Endothelial cell of umbilical vein (primary cell): ENCODE measurements at regions not wholly inside any gene's neighbourhood (a gene's known extent, or its start where the extent isn't known, plus 50 kb on each side); places are given as distances from the start of the nearest gene placed in this dataset.

Experiments used
- BruUV-seq: library from RNA; stranded (reverse); fragments of 400-500 nt; replicated peaks from 2 replicates; lab custom pipeline; 2021; lab: Mats Ljungman, UMichigan
- CTCF ChIA-PET: fragments of 300-600, 350-600 bp; sonication (Branson Sonifier 250); formaldehyde crosslinking; loops from one replicate; lab custom pipeline; 2021; ENCODE audit warnings: antibody characterized with exemption, inconsistent platforms; lab: Charles Lee
- POLR2A ChIA-PET: fragments of 300-600, 350-600 bp; sonication (Branson Sonifier 250); formaldehyde crosslinking; loops from one replicate; lab custom pipeline; 2021; ENCODE audit warnings: antibody characterized with exemption, inconsistent platforms; lab: Charles Lee
- DNase-seq: peaks from one replicate; pipeline ENCODE4 v3.0.0-alpha.2; 2011; ENCODE audit warnings: low read depth, low spot score
- FAIRE-seq: peaks from 2 replicates; lab custom pipeline; 2011; peaks lifted over from hg19 to GRCh38; lab: Jason Lieb, UNC
- H2AFZ ChIP-seq: 2 replicates; pipeline ENCODE4 v1.6.0; 2012; ENCODE audit warnings: low read depth, low read length, control low read depth, inconsistent platforms
- H3K27ac ChIP-seq: 2 replicates; pipeline ENCODE4 v1.5.1; 2011; ENCODE audit warnings: low read depth, mild to moderate bottlenecking, control low read depth, low read length, moderate library complexity; ENCODE audit not compliant: insufficient read depth
- H3K27me3 ChIP-seq, 2 experiments: 2 replicates each; pipeline versions ENCODE4 v1.6.0 to v1.6.1; 2011; ENCODE audit warnings: low read length in 2 of 2, mixed read lengths in 1 of 2; ENCODE audit not compliant: control insufficient read depth in 2 of 2, insufficient read depth in 2 of 2
- H3K36me3 ChIP-seq, 2 experiments: 2 replicates in 1 of 2; 3 replicates in 1 of 2; pipeline ENCODE4 v1.5.1; 2011; ENCODE audit warnings: low read length in 2 of 2, mild to moderate bottlenecking in 1 of 2, moderate library complexity in 1 of 2; ENCODE audit not compliant: control insufficient read depth in 2 of 2, insufficient read depth in 2 of 2; ENCODE audit errors: extremely low read depth in 1 of 2
- H3K4me1 ChIP-seq: 3 replicates; pipeline ENCODE4 v1.5.1; 2011; ENCODE audit warnings: mild to moderate bottlenecking, low read length; ENCODE audit not compliant: control insufficient read depth, insufficient read depth; ENCODE audit errors: extremely low read depth
- H3K4me2 ChIP-seq: 2 replicates; pipeline ENCODE4 v1.6.1; 2011; ENCODE audit warnings: low read length, control low read depth, mixed read lengths; ENCODE audit not compliant: insufficient read depth
- H3K4me3 ChIP-seq, 3 experiments: fragments of 200-600 bp in 1 of 3; sonication (generic), shearing (Covaris generic) in 1 of 3; replicated peaks in 1 of 3; 2 replicates each; pipeline ENCODE4 v1.5.1; 2011 to 2016; ENCODE audit warnings: control low read depth in 3 of 3, low read length in 3 of 3, mild to moderate bottlenecking in 2 of 3, inconsistent platforms in 1 of 3, low read depth in 1 of 3, moderate library complexity in 1 of 3; ENCODE audit not compliant: insufficient read depth in 1 of 3
- H3K79me2 ChIP-seq: 2 replicates; pipeline ENCODE4 v1.6.0; 2012; ENCODE audit warnings: low read length, inconsistent platforms; ENCODE audit not compliant: control insufficient read depth, insufficient read depth
- H3K9ac ChIP-seq: replicated peaks from 2 replicates; pipeline ENCODE3; 2011; ENCODE audit warnings: low read length, control low read depth; ENCODE audit not compliant: insufficient read depth; ENCODE audit errors: extremely low read depth
- H3K9me1 ChIP-seq: replicated peaks from 3 replicates; pipeline ENCODE4 v1.6.0; 2011; ENCODE audit warnings: mild to moderate bottlenecking, low read length; ENCODE audit not compliant: control insufficient read depth, insufficient read depth; ENCODE audit errors: extremely low read depth
- H3K9me3 ChIP-seq: replicated peaks from 2 replicates; pipeline ENCODE4 v1.5.1; 2012; ENCODE audit warnings: low read length, inconsistent platforms; ENCODE audit not compliant: control insufficient read depth, insufficient read depth
- H4K20me1 ChIP-seq: replicated peaks from 2 replicates; pipeline ENCODE3; 2011; ENCODE audit warnings: mild to moderate bottlenecking, low read length; ENCODE audit not compliant: control insufficient read depth, insufficient read depth; ENCODE audit errors: extremely low read depth
- CTCF ChIP-seq, 2 donors: IDR thresholded peaks; 1 replicate in 1 of 2; 2 replicates in 1 of 2; pipeline ENCODE4 v1.5.1; 2011; ENCODE audit warnings: low read length in 2 of 2, mild to moderate bottlenecking in 2 of 2, moderate library complexity in 2 of 2, control low read depth in 1 of 2, inconsistent platforms in 1 of 2, low read depth in 1 of 2; ENCODE audit not compliant: insufficient read depth in 1 of 2; ENCODE audit errors: extremely low read depth in 1 of 2
- EZH2 ChIP-seq: IDR thresholded peaks from 2 replicates; pipeline ENCODE4 v1.6.1; 2012; ENCODE audit warnings: borderline replicate concordance, low read depth, mild to moderate bottlenecking, moderate library complexity, low read length, inconsistent platforms; ENCODE audit not compliant: severe bottlenecking
- FOS ChIP-seq: IDR thresholded peaks from 2 replicates; pipeline ENCODE4 v1.6.1; 2011; ENCODE audit warnings: mild to moderate bottlenecking, low read length, moderate library complexity, borderline replicate concordance; ENCODE audit not compliant: insufficient read depth
- GATA2 ChIP-seq: IDR thresholded peaks from 2 replicates; pipeline ENCODE4 v1.7.0; 2011; ENCODE audit warnings: low read depth, mild to moderate bottlenecking, moderate library complexity, mixed read lengths, low read length; ENCODE audit not compliant: insufficient read length, insufficient read depth
- JUN ChIP-seq: IDR thresholded peaks from 2 replicates; pipeline ENCODE4 v1.6.1; 2011; ENCODE audit warnings: borderline replicate concordance, low read depth; ENCODE audit not compliant: insufficient read length, insufficient read depth
- MYC ChIP-seq: IDR thresholded peaks from one replicate; pipeline ENCODE4 v1.6.1; 2011; ENCODE audit warnings: mild to moderate bottlenecking, low read depth, low read length
- POLR2AphosphoS5 ChIP-seq: IDR thresholded peaks from 2 replicates; pipeline ENCODE4 v1.6.1; 2012; ENCODE audit warnings: low read depth, mild to moderate bottlenecking, control low read depth, low read length, moderate library complexity; ENCODE audit not compliant: insufficient read depth
- dilution Hi-C: fragments of 300-500 bp; cut with MboI; formaldehyde crosslinking; loops from one replicate; pipeline ENCODE4 v1.15.0; 2019; ENCODE audit warnings: low sequenced_read_pairs; ENCODE audit not compliant: extremely low pct_ligation_motif_present
- intact Hi-C: fragments of 100-400 bp; cut with micrococcal nuclease; formaldehyde crosslinking; loops from one replicate; pipeline ENCODE4 v1.10.0; 2022

DNA sequence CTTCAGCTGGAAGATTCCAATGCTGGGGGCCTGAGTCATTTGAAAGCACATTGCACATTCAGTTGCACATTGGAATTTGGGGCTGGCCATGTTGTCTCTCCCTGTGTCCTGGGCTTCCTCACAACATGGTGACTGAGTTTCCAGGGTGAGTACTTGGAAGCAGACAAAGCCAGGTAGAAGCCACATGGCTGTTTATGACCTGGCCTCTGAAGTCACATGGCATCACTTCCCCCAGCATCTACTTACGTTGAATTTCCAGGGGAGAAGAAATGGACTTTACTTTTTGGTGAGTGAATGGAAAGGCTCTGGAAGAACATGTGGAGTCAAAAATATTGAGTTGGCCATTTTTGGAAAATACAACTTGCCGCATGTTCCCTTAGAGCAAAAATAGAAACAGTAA is 155.5 kb downstream of the LINC00237 start:
- no peaks in the 10 kb centered on the region for H3K79me2 ChIP-seq
- no peak overlapping the region for H2AFZ ChIP-seq
- no peak overlapping the region for H3K4me3 ChIP-seq
- no peak overlapping the region for H3K4me2 ChIP-seq
- H3K36me3 ChIP-seq = no peaks in the 10 kb centered on the region
- H4K20me1 ChIP-seq = no peaks in the 10 kb centered on the region
- POLR2A ChIA-PET = no interaction called here
- DNase-seq = no peak
- H3K9me3 ChIP-seq = no peaks in the 10 kb centered on the region
- no peaks in the 10 kb centered on the region for H3K27me3 ChIP-seq
- H3K9ac ChIP-seq = no peak overlapping the region
- no TSS peak for BruUV-seq
- no peaks in the 10 kb centered on the region for H3K4me1 ChIP-seq
- TF ChIP-seq GATA2 (no peak), EZH2 (no peak), FOS (no peak), POLR2AphosphoS5 (no peak), MYC (no peak), JUN (no peak), CTCF (IDR thresholded peaks at IDR 0.05; ENCODE audit: extremely low read depth in 1 of 2, insufficient read depth in 1 of 2, low read depth in 1 of 2, low read length in 2 of 2) (no peak)
- CTCF ChIA-PET = interaction anchor here (0.6 kb wide), 1 partner anchor 603 kb away, joined by 3 read pairs; no protein-coding TSS in a partner anchor
- no peak overlapping the region for H3K27ac ChIP-seq
- dilution Hi-C loops (no loop called here), intact Hi-C loops (no loop called here)
- no peak for FAIRE-seq
- H3K9me1 ChIP-seq = no peaks in the 10 kb centered on the region
